Motor neuron (in vitro differentiated cells): ENCODE measurements at regions not wholly inside any gene's neighbourhood (a gene's known extent, or its start where the extent isn't known, plus 50 kb on each side); places are given as distances from the start of the nearest gene placed in this dataset.
A peak's percentile ranks its signal among the peaks of the same experiment; 100 is the strongest.

Experiments
- ATAC-seq, 8 experiments: fragments of 200-7000 bp; cut with Tn5 transposase; replicated peaks in 6 of 8; 2 replicates each; pipeline ENCODE4 v1.8.0; 2021; ENCODE audit warnings: mild to moderate bottlenecking in 8 of 8, moderate library complexity in 8 of 8
- H3K27ac ChIP-seq, 2 donors: fragments of 250-450 bp; sonication (Bioruptor Pico); 2 replicates each; pipeline ENCODE4 v1.9.0; 2021; ENCODE audit warnings: antibody characterized with exemption in 2 of 2, mild to moderate bottlenecking in 2 of 2, moderate library complexity in 1 of 2
- H3K4me1 ChIP-seq, 2 donors: fragments of 250-450 bp; sonication (Bioruptor Pico); replicated peaks in 1 of 2; 2 replicates each; pipeline ENCODE4 v1.6.1; 2021; ENCODE audit warnings: antibody characterized with exemption in 2 of 2, mild to moderate bottlenecking in 2 of 2, moderate library complexity in 1 of 2
- H3K4me3 ChIP-seq, 5 donors: fragments of 250-450 bp; sonication (Bioruptor Pico); 2 replicates each; pipeline ENCODE4 v1.9.0; 2021; ENCODE audit warnings: antibody characterized with exemption in 5 of 5, mild to moderate bottlenecking in 5 of 5, moderate library complexity in 4 of 5
- WGBS, 10 experiments: fragments of 450-650 bp; shearing (Covaris generic); methylation state at CpG; one replicate each; pipeline ENCODE4 v1.0.0; 2022; 5-methylcytosine and 5-hydroxymethylcytosine counted together
- in situ Hi-C, 9 experiments: fragments of 400-800 bp; cut with MboI; loops; one replicate each; pipeline ENCODE4 v1.15.0; 2021; ENCODE audit warnings: low sequenced_read_pairs in 9 of 9, low pct_unique_long_range_greater_than_20kb in 2 of 9; ENCODE audit not compliant: unreplicated experiment in 9 of 9

GRCh38 chr3:106157411-106157810 is 288.6 kb upstream of the CBLB start:
- no peak overlapping the region for H3K4me3 ChIP-seq
- H3K4me1 ChIP-seq, result no peaks in the 10 kb centered on the region
- no peak for ATAC-seq
- 78 to 100% (median 98%) methylated on average over 1 to 3 of the region's 3 CpGs; no CpG with 5 or more reads in 2 of the 10 experiments for WGBS, 10 experiments
- no peak overlapping the region for H3K27ac ChIP-seq
- in situ Hi-C loops, result no loop called here

- WGBS, 10 experiments, result 100% methylated on average over 1 of the region's 1 CpG; no CpG with 5 or more reads in 5 of the 10 experiments
- in situ Hi-C loops, result no loop called here
Observed at GRCh38 chr3:106160396-106160795, 291.6 kb upstream of the CBLB start.

GRCh38 chr3:106161246-106161645 is 292.4 kb upstream of the CBLB start:
- Histone ChIP-seq H3K4me1 (no peaks in the 10 kb centered on the region), H3K4me3 (no peak overlapping the region), H3K27ac (no peak overlapping the region)
- in situ Hi-C loops, result no loop called here
- 0 to 100% (median 86%) methylated on average over 1 to 3 of the region's 4 CpGs; no CpG with 5 or more reads in 2 of the 10 experiments for WGBS, 10 experiments
- ATAC-seq, result no peak

More at GRCh38 chr3:106160396-106160795, 291.6 kb upstream of the CBLB start:
- no peak for ATAC-seq
- no peak overlapping the region for H3K4me3 ChIP-seq
- no peaks in the 10 kb centered on the region for H3K4me1 ChIP-seq
- H3K27ac ChIP-seq, result no peak overlapping the region

GRCh38 chr3:106167728-106168127 is 298.9 kb upstream of the CBLB start:
- no peak for ATAC-seq
- in situ Hi-C loops, result no loop called here
- Histone ChIP-seq H3K4me3 (no peak overlapping the region), H3K4me1 (no peaks in the 10 kb centered on the region), H3K27ac (no peak overlapping the region)
- WGBS, 10 experiments, result 84 to 100% (median 92%) methylated on average over 4 to 8 of the region's 8 CpGs

GRCh38 chr3:106168962-106169750 is 300.3 kb upstream of the CBLB start:
- H3K4me1 ChIP-seq, result no peaks in the 10 kb centered on the region
- 64 to 94% (median 83%) methylated on average over 2 to 5 of the region's 5 CpGs for WGBS, 10 experiments
- in situ Hi-C loops, result no loop called here
- H3K4me3 ChIP-seq, result no peak overlapping the region
- no peak overlapping the region for H3K27ac ChIP-seq
- ATAC-seq, result no peak

- H3K4me1 ChIP-seq, result no peaks in the 10 kb centered on the region
- H3K27ac ChIP-seq, result no peak overlapping the region
- ATAC-seq, result no peak
- H3K4me3 ChIP-seq, result no peak overlapping the region
- 64 to 100% (median 88%) methylated on average over 1 of the region's 1 CpG; no CpG with 5 or more reads in 1 of the 10 experiments for WGBS, 10 experiments
- in situ Hi-C loops, result no loop called here
Observed at GRCh38 chr3:106170636-106171035, 301.8 kb upstream of the CBLB start.

GRCh38 chr3:106172101-106172500 is 303.3 kb upstream of the CBLB start:
- in situ Hi-C loops, result no loop called here
- 40 to 98% (median 89%) methylated on average over 2 to 4 of the region's 4 CpGs; no CpG with 5 or more reads in 2 of the 10 experiments for WGBS, 10 experiments

GRCh38 chr3:106172780-106173179 is 304.0 kb upstream of the CBLB start:
- in situ Hi-C loops, result no loop called here
- WGBS, 10 experiments, result 0 to 92% (median 56%) methylated on average over 1 of the region's 1 CpG; no CpG with 5 or more reads in 2 of the 10 experiments
- Histone ChIP-seq H3K4me3 (no peak overlapping the region), H3K27ac (no peak overlapping the region), H3K4me1 (no peaks in the 10 kb centered on the region)
- no peak for ATAC-seq

More at GRCh38 chr3:106172101-106172500, 303.3 kb upstream of the CBLB start:
- Histone ChIP-seq H3K27ac (no peak overlapping the region), H3K4me1 (no peaks in the 10 kb centered on the region), H3K4me3 (no peak overlapping the region)
- ATAC-seq, result no peak

- H3K27ac ChIP-seq, result no peak overlapping the region
- no peak for ATAC-seq
- in situ Hi-C loops, result no loop called here
- no peak overlapping the region for H3K4me3 ChIP-seq
- H3K4me1 ChIP-seq, result no peaks in the 10 kb centered on the region
- WGBS, 10 experiments, result 60 to 100% (median 83%) methylated on average over 1 of the region's 1 CpG; no CpG with 5 or more reads in 4 of the 10 experiments
Observed at GRCh38 chr3:106175276-106175675, 306.5 kb upstream of the CBLB start.

GRCh38 chr3:106176734-106177133 is 307.9 kb upstream of the CBLB start:
- Histone ChIP-seq H3K4me1 (peaks cover 0 to under 1% of the 10 kb centered on the region in 2 donors), H3K4me3 (no peak overlapping the region), H3K27ac (no peak overlapping the region)
- WGBS, 10 experiments, result 0 to 70% (median 53%) methylated on average over 1 to 3 of the region's 3 CpGs; no CpG with 5 or more reads in 2 of the 10 experiments
- in situ Hi-C loops, result no loop called here
- peak in 2 of 8 experiments; percentile 75 for ATAC-seq

- H3K27ac ChIP-seq, result no peak overlapping the region
- in situ Hi-C loops, result no loop called here
- H3K4me1 ChIP-seq, result peaks cover 9 to 22% of the 10 kb centered on the region in 2 donors
- ATAC-seq, result peak in 5 of 8 experiments; percentile 59 to 80 (median 74)
- 58 to 100% (median 82%) methylated on average over 1 to 5 of the region's 5 CpGs; no CpG with 5 or more reads in 1 of the 10 experiments for WGBS, 10 experiments
- H3K4me3 ChIP-seq, result no peak overlapping the region
Observed at GRCh38 chr3:106182950-106183511, 314.2 kb upstream of the CBLB start.

GRCh38 chr3:106183762-106184391 is 315.1 kb upstream of the CBLB start:
- peaks cover 9 to 23% of the 10 kb centered on the region in 2 donors for H3K4me1 ChIP-seq
- peak; percentile 82 to 93 (median 84) for ATAC-seq
- no peak overlapping the region for H3K27ac ChIP-seq
- in situ Hi-C loops, result no loop called here
- no peak overlapping the region for H3K4me3 ChIP-seq
- WGBS, 10 experiments, result 13 to 100% (median 40%) methylated on average over 1 of the region's 1 CpG; no CpG with 5 or more reads in 3 of the 10 experiments
